AG10803 (cell line): ENCODE measurements at regions not wholly inside any gene's neighbourhood (a gene's known extent, or its start where the extent isn't known, plus 50 kb on each side); places are given as distances from the start of the nearest gene placed in this dataset.

Source experiments
- DNase-seq: peaks from one replicate; pipeline ENCODE4 v3.0.0; 2010; ENCODE audit warnings: low read depth
- H3K4me3 ChIP-seq: 2 replicates; pipeline ENCODE4 v1.5.1; 2011; ENCODE audit warnings: mild to moderate bottlenecking, low read length, control low read depth
- TF ChIP-seq, protein P1 (sequence below): conservative IDR thresholded peaks from 2 replicates; pipeline ENCODE4 v1.5.1; 2011; ENCODE audit warnings: mild to moderate bottlenecking, low read length, control low read depth, inconsistent platforms

DNA sequence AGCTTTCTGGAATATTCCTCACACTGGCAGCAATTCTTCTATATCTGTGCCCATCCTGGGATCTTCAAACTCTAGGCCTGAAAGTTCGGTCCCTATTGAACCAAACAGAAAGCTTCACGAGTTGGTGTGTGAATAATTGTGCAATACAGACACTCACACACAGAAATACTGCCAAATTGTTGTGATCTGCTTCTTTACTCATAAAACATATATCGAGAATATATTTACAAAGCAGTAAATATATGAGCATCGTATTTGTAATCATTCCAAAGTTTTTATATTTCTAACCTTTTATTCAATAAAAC lies 56.6 kb upstream of the BEX4 start:
- no peak for DNase-seq
- TF ChIP-seq, protein P1, sequence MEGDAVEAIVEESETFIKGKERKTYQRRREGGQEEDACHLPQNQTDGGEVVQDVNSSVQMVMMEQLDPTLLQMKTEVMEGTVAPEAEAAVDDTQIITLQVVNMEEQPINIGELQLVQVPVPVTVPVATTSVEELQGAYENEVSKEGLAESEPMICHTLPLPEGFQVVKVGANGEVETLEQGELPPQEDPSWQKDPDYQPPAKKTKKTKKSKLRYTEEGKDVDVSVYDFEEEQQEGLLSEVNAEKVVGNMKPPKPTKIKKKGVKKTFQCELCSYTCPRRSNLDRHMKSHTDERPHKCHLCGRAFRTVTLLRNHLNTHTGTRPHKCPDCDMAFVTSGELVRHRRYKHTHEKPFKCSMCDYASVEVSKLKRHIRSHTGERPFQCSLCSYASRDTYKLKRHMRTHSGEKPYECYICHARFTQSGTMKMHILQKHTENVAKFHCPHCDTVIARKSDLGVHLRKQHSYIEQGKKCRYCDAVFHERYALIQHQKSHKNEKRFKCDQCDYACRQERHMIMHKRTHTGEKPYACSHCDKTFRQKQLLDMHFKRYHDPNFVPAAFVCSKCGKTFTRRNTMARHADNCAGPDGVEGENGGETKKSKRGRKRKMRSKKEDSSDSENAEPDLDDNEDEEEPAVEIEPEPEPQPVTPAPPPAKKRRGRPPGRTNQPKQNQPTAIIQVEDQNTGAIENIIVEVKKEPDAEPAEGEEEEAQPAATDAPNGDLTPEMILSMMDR: no peak

DNA sequence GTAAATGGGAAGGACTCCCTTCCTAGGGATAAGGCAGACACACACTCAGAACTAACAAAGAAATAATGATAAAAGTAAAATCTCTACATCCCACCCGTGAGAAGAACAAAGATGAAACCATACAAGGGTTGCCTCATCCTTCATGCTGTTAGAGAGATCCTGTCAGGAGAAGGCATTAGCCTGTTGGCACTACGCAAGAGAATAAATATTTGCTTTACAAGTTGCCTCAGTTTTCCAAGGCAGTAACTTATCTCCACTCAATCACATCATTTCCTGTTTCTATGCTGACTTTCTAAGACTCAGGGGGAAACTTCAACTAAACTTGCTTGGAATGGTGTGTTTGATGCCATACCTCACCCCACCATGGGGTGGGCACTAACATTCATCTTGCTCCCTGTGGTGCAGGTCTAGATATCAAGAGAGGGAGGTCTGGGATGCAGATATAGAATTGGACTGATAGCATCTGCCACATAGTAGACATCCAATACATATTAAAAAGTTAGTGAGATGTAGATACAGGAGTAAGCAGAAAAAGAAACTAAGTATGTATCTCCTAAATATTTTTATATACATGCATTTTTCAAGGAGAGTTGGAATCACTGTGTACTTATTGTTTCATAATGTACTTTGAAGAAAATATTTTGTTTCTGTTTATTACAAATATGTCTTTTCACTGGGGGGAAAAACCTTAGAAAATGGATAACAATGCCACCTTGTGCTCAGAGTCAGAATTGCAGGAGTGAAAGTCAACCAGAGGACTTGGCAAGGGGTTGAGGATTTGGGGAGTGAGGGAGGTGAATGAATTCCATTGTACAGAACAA lies 57.2 kb upstream of the BEX4 start:
- DNase-seq: peak; percentile 37
- H3K4me3 ChIP-seq: no peak overlapping the region
- TF ChIP-seq, protein P1: peak; percentile 70

More for the DNA sequence above, 56.6 kb upstream of the BEX4 start:
- H3K4me3 ChIP-seq: no peak overlapping the region

DNA sequence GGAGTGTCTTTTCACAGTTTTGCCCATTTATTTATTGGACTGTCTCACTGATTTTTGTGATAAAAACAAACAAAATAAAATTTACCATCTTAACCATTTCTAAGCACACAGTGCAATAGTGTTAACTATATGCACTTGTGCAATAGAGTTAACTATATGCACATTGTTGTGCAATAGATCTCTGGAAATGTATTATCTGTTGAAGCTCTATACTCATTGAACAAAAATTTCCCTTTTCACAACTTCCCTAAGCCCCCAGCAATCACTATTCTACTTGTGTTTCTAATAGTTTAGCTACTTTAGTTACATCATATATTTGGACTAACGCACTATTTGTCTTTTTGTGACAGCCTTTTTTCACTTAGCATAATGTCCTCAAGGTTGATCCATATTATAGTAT lies 59.7 kb upstream of the BEX4 start:
- peak; percentile 27 for DNase-seq
- TF ChIP-seq, protein P1: no peak
- H3K4me3 ChIP-seq: no peak overlapping the region

DNA sequence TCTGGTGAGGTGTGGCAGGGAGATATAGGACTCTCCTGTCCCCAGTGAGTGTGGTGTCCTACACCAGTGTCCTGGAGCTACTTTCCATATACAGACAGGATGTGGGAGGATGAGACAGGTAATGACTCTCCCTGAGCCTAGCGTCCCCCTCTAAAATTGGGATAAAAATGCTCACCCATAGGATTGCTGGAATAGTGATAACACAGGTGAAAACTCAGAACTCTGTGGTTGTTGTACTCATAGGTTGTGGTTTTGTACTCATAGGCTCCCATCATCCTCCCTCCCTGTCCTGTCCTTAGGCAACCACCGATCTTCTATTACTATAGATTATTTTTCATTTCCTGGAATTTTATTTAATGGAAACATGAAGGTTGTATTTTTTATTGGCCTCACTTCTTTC lies 60.7 kb upstream of the NXF3 start:
- no peak for DNase-seq
- no peak overlapping the region for H3K4me3 ChIP-seq
- TF ChIP-seq, protein P1: no peak

DNA sequence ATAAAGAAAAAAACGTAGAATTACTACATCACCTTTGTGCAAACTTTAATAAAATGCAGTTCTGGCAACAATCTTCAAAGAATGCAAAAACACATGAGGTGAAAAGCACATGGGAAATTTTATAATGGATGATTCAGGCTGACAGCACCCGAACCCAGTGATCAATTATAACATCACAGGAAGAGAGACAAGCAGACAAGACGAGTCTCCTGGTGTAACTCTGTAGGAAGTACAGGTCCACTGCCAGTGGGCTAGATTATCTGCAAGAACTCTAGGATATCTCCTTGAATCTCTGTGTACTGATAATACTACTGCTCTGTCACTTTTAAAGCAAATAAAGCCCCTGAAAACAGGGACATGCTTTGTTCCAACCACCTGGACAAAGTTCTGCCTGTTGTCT lies 58.9 kb upstream of the NXF3 start:
- H3K4me3 ChIP-seq: no peak overlapping the region
- no peak for DNase-seq
- TF ChIP-seq, protein P1: no peak

DNA sequence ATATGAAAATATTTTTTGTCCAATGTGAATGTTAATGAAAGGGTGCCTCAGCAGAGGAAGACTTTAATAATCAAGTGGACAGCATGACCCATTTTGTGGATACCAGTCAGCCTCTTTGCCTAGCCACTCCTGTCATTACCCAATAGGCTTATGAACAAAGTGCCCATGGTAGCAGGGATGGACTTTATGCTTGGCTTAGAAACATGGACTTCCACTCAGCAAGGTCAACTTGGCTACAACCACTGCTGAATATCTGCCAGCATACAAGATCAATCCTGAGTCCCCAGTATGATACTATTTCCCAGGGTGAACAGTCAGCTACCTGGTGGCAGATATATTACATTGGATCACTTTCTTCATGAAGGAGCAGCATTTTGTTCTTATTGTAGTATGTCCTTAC lies 56.7 kb upstream of the NXF3 start:
- no peak overlapping the region for H3K4me3 ChIP-seq
- no peak for DNase-seq
- TF ChIP-seq, protein P1: no peak

DNA sequence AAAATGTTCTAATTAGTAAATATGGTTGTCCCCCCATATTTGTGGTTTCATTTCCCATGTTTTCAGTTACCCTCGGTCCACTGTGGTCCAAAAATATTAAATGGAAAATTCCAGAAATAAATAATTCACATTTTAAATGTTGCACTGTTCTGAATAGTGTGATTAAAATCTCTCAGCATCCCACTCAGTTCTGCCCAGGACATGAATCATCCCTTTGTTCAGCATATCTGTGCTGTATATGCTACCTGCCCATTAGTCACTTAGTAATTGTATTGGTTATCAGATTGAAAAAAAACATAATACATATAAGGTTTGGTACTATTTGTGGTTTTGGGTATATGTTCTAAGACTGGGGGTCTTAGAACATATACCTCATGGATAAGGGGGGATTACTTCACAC lies 55.1 kb upstream of the NXF3 start:
- DNase-seq: no peak
- H3K4me3 ChIP-seq: no peak overlapping the region
- TF ChIP-seq, protein P1: no peak
